ENCODE measurements at regions not wholly inside any gene's neighbourhood (a gene's known extent, or its start where the extent isn't known, plus 50 kb on each side); places are given as distances from the start of the nearest gene placed in this dataset.

DNA sequence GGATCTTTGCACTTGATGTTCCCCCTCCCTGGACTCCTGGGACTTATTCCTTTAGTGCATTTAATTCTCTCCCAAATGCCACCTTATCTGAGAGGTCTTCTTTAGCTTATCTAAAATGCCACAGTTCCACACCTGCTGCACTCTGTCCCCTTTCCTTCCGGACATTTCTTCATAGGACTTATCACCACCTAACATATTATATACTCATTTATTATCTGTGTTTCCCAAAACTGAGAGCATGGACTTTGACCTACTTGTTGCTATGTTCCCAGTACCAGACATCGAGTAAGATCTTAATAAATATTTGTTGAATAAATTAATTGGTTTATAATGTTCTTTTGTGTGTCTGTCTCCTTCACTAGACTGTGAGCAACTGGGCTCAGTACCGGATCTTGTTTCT is 585.3 kb downstream of the INSC start:
- Histone ChIP-seq H3T11ph (ENCODE audit: low read length) (no peak overlapping the region), H3K23ac (ENCODE audit: insufficient read length, low read depth, low read length) (no peak overlapping the region), H4K8ac (replicated peaks; ENCODE audit: insufficient read length, low read depth, low read length) (no peak overlapping the region), H4K91ac (ENCODE audit: insufficient read length, low read depth, low read length) (no peak overlapping the region), H2BK12ac (ENCODE audit: insufficient read length, low read depth, low read length) (no peak overlapping the region), H3K27me3 (ENCODE audit: insufficient read depth, low read length) (no peaks in the 10 kb centered on the region; the same call in 1 of the 2 replicates), H3K9me3 (ENCODE audit: control insufficient read depth, low read depth, low read length) (no peaks in the 10 kb centered on the region), H2BK120ac (ENCODE audit: low read depth, low read length, poor library complexity, severe bottlenecking) (no peak overlapping the region), H4K20me1 (ENCODE audit: control insufficient read depth, insufficient read depth, insufficient read length) (no peaks in the 10 kb centered on the region), H2BK5ac (ENCODE audit: insufficient read length, low read length) (no peak overlapping the region), H3K79me2 (ENCODE audit: insufficient read depth, low read length) (no peaks in the 10 kb centered on the region), H3K18ac (ENCODE audit: insufficient read length, low read depth, low read length) (no peak overlapping the region), H2BK20ac (ENCODE audit: low read depth, low read length, poor library complexity, severe bottlenecking) (no peak overlapping the region), H3K56ac (ENCODE audit: insufficient read length, low read depth, low read length) (no peak overlapping the region), H3K9ac (ENCODE audit: extremely low read depth, insufficient read length, low read length) (no peak overlapping the region), H2AFZ (ENCODE audit: low read length) (no peak overlapping the region), H3K14ac (ENCODE audit: insufficient read depth, low read length) (no peak overlapping the region), H3K79me1 (ENCODE audit: insufficient read depth, low read depth, low read length, poor library complexity, severe bottlenecking) (no peaks in the 10 kb centered on the region), H2AK5ac (ENCODE audit: insufficient read length, low read length) (no peak overlapping the region), H2BK15ac (ENCODE audit: low read depth, low read length) (no peak overlapping the region), H3K4me1 (ENCODE audit: insufficient read depth, low read length) (no peaks in the 10 kb centered on the region), H3K23me2 (ENCODE audit: insufficient read length, low read depth, low read length, poor library complexity, severe bottlenecking) (no peaks in the 10 kb centered on the region), H3K27ac (ENCODE audit: insufficient read length, low read depth, low read length) (no peak overlapping the region), H3K4me2 (ENCODE audit: insufficient read depth, insufficient read length, low read length) (no peak overlapping the region), H4K5ac (ENCODE audit: insufficient read length, low read depth, low read length) (no peak overlapping the region), H3K4ac (ENCODE audit: low read depth, low read length) (no peak overlapping the region)
- TF ChIP-seq CTCF (conservative IDR thresholded peaks at IDR 0.05), result no peak
- WGBS (ENCODE audit: extremely low coverage, insufficient read length, low lambda C conversion rate), result no CpG with 5 or more reads among the region's 3 CpGs
- H3K9me3 Mint-ChIP-seq, result peaks cover 0 to 1% of the 10 kb centered on the region in 2 experiments; a peak in 1 of 5 replicates
- no peaks in the 10 kb centered on the region for H3K4me1 Mint-ChIP-seq
- no peak for DNase-seq
- H3K27ac Mint-ChIP-seq, result no peak overlapping the region
- no peak overlapping the region for H3K4me3 Mint-ChIP-seq
- no peaks in the 10 kb centered on the region for H3K36me3 Mint-ChIP-seq (ENCODE audit: insufficient read depth in 1 of 3, low read depth in 3 of 3)
- H3K27me3 Mint-ChIP-seq (ENCODE audit: low read depth), result peaks cover 14% of the 10 kb centered on the region

All from H9 (cell line).